SH-SY5Y (cell line): ENCODE measurements at regions not wholly inside any gene's neighbourhood (a gene's known extent, or its start where the extent isn't known, plus 50 kb on each side); places are given as distances from the start of the nearest gene placed in this dataset.

ENCODE experiments used
- GATA2 ChIP-seq: IDR thresholded peaks from 2 replicates; pipeline ENCODE4 v1.6.1; 2011; ENCODE audit warnings: mild to moderate bottlenecking, low read depth, low read length
- GATA3 ChIP-seq: IDR thresholded peaks from 2 replicates; pipeline ENCODE4 v1.6.1; 2011; ENCODE audit warnings: low read depth, mild to moderate bottlenecking, low read length, moderate library complexity

GRCh38 chr12:113573148-113573547 is 101.5 kb upstream of the LHX5 start:
- TF ChIP-seq GATA2 = no peak
- no peak for TF ChIP-seq GATA3

GRCh38 chr12:113571713-113572112 is 100.0 kb upstream of the LHX5 start:
- TF ChIP-seq GATA2 (no peak), GATA3 (no peak)

GRCh38 chr12:113569806-113570205 is 98.1 kb upstream of the LHX5 start:
- TF ChIP-seq GATA3 (no peak), GATA2 (no peak)

GRCh38 chr12:113568021-113568420 is 96.3 kb upstream of the LHX5 start:
- TF ChIP-seq GATA3 = no peak
- no peak for TF ChIP-seq GATA2

- no peak for TF ChIP-seq GATA2
- no peak for TF ChIP-seq GATA3
Measured at GRCh38 chr12:113565368-113565767, 93.7 kb upstream of the LHX5 start.

GRCh38 chr12:113561068-113561780 is 89.6 kb upstream of the LHX5 start:
- TF ChIP-seq GATA2 (no peak), GATA3 (no peak)

GRCh38 chr12:113559466-113559865 is 87.8 kb upstream of the LHX5 start:
- TF ChIP-seq GATA2 (no peak), GATA3 (no peak)

- TF ChIP-seq GATA2 (no peak), GATA3 (no peak)
Measured at GRCh38 chr12:113555226-113555625, 83.6 kb upstream of the LHX5 start.

- TF ChIP-seq GATA2 = no peak
- TF ChIP-seq GATA3 = no peak
Measured at GRCh38 chr12:113552760-113553159, 81.1 kb upstream of the LHX5 start.

- TF ChIP-seq GATA2 = no peak
- TF ChIP-seq GATA3 = no peak
Measured at GRCh38 chr12:113551563-113551962, 79.9 kb upstream of the LHX5 start.

- TF ChIP-seq GATA2 (no peak), GATA3 (no peak)
Measured at GRCh38 chr12:113548467-113548866, 76.8 kb upstream of the LHX5 start.

- TF ChIP-seq GATA3 (no peak), GATA2 (no peak)
Measured at GRCh38 chr12:113546916-113547863, 75.5 kb upstream of the LHX5 start.

GRCh38 chr12:113537751-113538087 is 66.0 kb upstream of the LHX5 start:
- TF ChIP-seq GATA2 (no peak), GATA3 (no peak)

GRCh38 chr12:113537046-113537750 is 65.5 kb upstream of the LHX5 start:
- no peak for TF ChIP-seq GATA2
- TF ChIP-seq GATA3 = no peak
